ENCODE measurements at regions not wholly inside any gene's neighbourhood (a gene's known extent, or its start where the extent isn't known, plus 50 kb on each side); places are given as distances from the start of the nearest gene placed in this dataset.
"Not testable (repeated sequence)": the region's sequence is repeated elsewhere in the genome, so short reads cannot be mapped to it uniquely, and the experiment has no call there.

DNA sequence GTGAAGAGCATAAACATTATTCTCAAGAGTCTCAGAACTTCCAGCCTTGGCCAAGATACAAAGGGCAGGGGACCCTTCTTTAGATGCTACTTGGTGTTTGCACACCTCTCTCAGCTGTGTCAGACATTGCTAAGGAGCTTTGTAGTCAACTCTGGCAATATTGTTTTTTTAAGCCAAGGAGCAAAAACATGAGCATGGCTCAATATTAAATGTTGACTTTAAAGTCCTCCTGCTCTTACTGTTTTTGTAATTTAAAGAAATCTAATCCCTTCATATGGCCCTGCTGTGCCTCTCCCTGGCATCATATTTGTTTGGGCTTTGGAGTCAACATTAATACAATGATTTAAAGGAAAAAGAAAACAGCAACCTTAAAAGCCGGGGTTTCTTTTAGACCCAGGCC, 67.9 kb upstream of the TMEM170B start:
- DNase-seq = no peak
- Histone ChIP-seq H3K4me2 (ENCODE audit: low read length) (no peak overlapping the region), H2AFZ (ENCODE audit: insufficient read depth, low read length, poor library complexity) (no peak overlapping the region), H3K23ac (ENCODE audit: low read length) (no peak overlapping the region), H3K9ac (ENCODE audit: low read length) (no peak overlapping the region), H2BK12ac (ENCODE audit: low read length) (no peak overlapping the region), H3K4ac (ENCODE audit: low read depth, low read length) (no peak overlapping the region), H2BK120ac (ENCODE audit: insufficient read depth, low read length, poor library complexity) (no peak overlapping the region), H3K79me1 (ENCODE audit: low read length) (no peaks in the 10 kb centered on the region), H3K4me3 (ENCODE audit: low read depth, low read length) (no peak overlapping the region), H4K12ac (ENCODE audit: low read depth, low read length) (no peak overlapping the region), H3K79me2 (ENCODE audit: control insufficient read depth, insufficient read depth, low read length, poor library complexity) (no peaks in the 10 kb centered on the region), H3K27me3 (ENCODE audit: insufficient read depth, low read length) (no peaks in the 10 kb centered on the region), H4K8ac (ENCODE audit: low read depth, low read length) (no peak overlapping the region), H3K18ac (ENCODE audit: low read length) (no peak overlapping the region), H2BK5ac (ENCODE audit: low read depth, low read length, poor library complexity) (no peak overlapping the region), H2AK5ac (ENCODE audit: low read length) (no peak overlapping the region), H3K14ac (ENCODE audit: low read length) (no peak overlapping the region), H3K9me3 (ENCODE audit: insufficient read depth, low read depth, low read length) (no peaks in the 10 kb centered on the region), H4K91ac (ENCODE audit: low read depth, low read length) (no peak overlapping the region), H3K27ac (ENCODE audit: low read depth, low read length) (no peak overlapping the region), H3K4me1 (ENCODE audit: control insufficient read depth in 1 of 2, insufficient read depth in 2 of 2, low read length in 2 of 2) (peaks cover 2 to 6% of the 10 kb centered on the region in 2 experiments), H3K36me3 (ENCODE audit: control insufficient read depth in 1 of 2, insufficient read depth in 2 of 2, low read length in 2 of 2) (no peaks in the 10 kb centered on the region)
- WGBS (ENCODE audit: extremely low coverage, insufficient coverage, insufficient read length) = no CpG with 5 or more reads among the region's 1 CpG

DNA sequence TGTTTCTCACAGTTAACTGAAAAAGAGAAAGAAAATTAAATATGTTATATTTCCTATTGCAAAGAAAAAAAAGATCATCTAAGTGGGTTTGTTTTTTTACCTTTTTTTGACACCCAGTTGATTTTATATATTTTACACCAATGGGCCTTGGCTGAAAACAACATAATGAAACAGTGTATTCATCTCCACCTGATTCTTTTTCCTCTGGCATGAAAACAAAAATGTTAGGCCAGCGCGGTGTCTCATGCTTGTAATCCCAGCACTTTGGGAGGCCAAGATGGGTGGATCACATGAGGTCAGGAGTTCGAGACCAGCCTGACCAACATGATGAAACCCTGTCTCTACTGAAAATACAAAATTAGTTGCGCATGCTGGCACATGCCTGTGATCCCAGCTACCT, 69.3 kb upstream of the TMEM170B start:
- H2BK12ac ChIP-seq (ENCODE audit: low read length); H4K8ac ChIP-seq (ENCODE audit: low read depth, low read length); H2AFZ ChIP-seq (ENCODE audit: insufficient read depth, low read length, poor library complexity); H3K36me3 ChIP-seq (ENCODE audit: control insufficient read depth in 1 of 2, insufficient read depth in 2 of 2, low read length in 2 of 2); H2BK120ac ChIP-seq (ENCODE audit: insufficient read depth, low read length, poor library complexity); H3K4me3 ChIP-seq (ENCODE audit: low read depth, low read length); H3K79me1 ChIP-seq (ENCODE audit: low read length); H2AK5ac ChIP-seq (ENCODE audit: low read length); H3K4me2 ChIP-seq (ENCODE audit: low read length); H3K23ac ChIP-seq (ENCODE audit: low read length); H3K4me1 ChIP-seq (ENCODE audit: control insufficient read depth in 1 of 2, insufficient read depth in 2 of 2, low read length in 2 of 2); H4K91ac ChIP-seq (ENCODE audit: low read depth, low read length); DNase-seq; H3K14ac ChIP-seq (ENCODE audit: low read length); H3K9me3 ChIP-seq (ENCODE audit: insufficient read depth, low read depth, low read length); H4K12ac ChIP-seq (ENCODE audit: low read depth, low read length); H2BK5ac ChIP-seq (ENCODE audit: low read depth, low read length, poor library complexity); H3K79me2 ChIP-seq (ENCODE audit: control insufficient read depth, insufficient read depth, low read length, poor library complexity); H3K27ac ChIP-seq (ENCODE audit: low read depth, low read length); H3K18ac ChIP-seq (ENCODE audit: low read length); H3K27me3 ChIP-seq (ENCODE audit: insufficient read depth, low read length); H3K9ac ChIP-seq (ENCODE audit: low read length); H3K4ac ChIP-seq (ENCODE audit: low read depth, low read length): not testable (repeated sequence)
- WGBS (ENCODE audit: extremely low coverage, insufficient coverage, insufficient read length) = no CpG with 5 or more reads among the region's 4 CpGs

DNA sequence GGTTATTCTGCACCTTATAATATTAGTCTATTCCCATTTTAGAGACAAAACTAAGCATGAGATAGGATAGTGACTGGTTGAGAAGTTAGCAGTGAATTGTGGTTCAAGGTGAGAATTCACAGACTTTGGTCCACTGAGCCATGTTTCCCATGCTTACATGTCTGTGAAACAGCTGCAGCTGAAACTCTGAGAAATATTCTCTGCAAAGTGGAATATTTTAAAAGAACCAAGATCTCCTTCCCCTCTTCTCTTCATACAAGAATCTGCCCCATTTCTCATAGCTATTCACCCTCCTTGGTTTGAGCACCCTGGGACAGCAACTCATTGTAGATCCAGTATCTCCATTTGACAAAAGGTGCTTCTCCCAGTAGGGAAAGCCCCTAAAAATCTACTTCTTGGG, 70.2 kb upstream of the TMEM170B start:
- Histone ChIP-seq H4K12ac (ENCODE audit: low read depth, low read length) (no peak overlapping the region), H3K36me3 (ENCODE audit: control insufficient read depth in 1 of 2, insufficient read depth in 2 of 2, low read length in 2 of 2) (no peaks in the 10 kb centered on the region), H3K27me3 (ENCODE audit: insufficient read depth, low read length) (no peaks in the 10 kb centered on the region), H2BK5ac (ENCODE audit: low read depth, low read length, poor library complexity) (no peak overlapping the region), H3K79me2 (ENCODE audit: control insufficient read depth, insufficient read depth, low read length, poor library complexity) (no peaks in the 10 kb centered on the region), H3K14ac (ENCODE audit: low read length) (no peak overlapping the region), H3K4ac (ENCODE audit: low read depth, low read length) (no peak overlapping the region), H2BK12ac (ENCODE audit: low read length) (no peak overlapping the region), H3K9ac (ENCODE audit: low read length) (no peak overlapping the region), H4K91ac (ENCODE audit: low read depth, low read length) (no peak overlapping the region), H3K4me3 (ENCODE audit: low read depth, low read length) (no peak overlapping the region), H3K23ac (ENCODE audit: low read length) (no peak overlapping the region), H3K18ac (ENCODE audit: low read length) (no peak overlapping the region), H2BK120ac (ENCODE audit: insufficient read depth, low read length, poor library complexity) (no peak overlapping the region), H3K79me1 (ENCODE audit: low read length) (no peaks in the 10 kb centered on the region), H3K9me3 (ENCODE audit: insufficient read depth, low read depth, low read length) (no peaks in the 10 kb centered on the region), H2AFZ (ENCODE audit: insufficient read depth, low read length, poor library complexity) (no peak overlapping the region), H2AK5ac (ENCODE audit: low read length) (no peak overlapping the region), H4K8ac (ENCODE audit: low read depth, low read length) (no peak overlapping the region), H3K4me2 (ENCODE audit: low read length) (no peak overlapping the region), H3K4me1 (ENCODE audit: control insufficient read depth in 1 of 2, insufficient read depth in 2 of 2, low read length in 2 of 2) (no peaks in the 10 kb centered on the region), H3K27ac (ENCODE audit: low read depth, low read length) (no peak overlapping the region)
- DNase-seq = no peak

DNA sequence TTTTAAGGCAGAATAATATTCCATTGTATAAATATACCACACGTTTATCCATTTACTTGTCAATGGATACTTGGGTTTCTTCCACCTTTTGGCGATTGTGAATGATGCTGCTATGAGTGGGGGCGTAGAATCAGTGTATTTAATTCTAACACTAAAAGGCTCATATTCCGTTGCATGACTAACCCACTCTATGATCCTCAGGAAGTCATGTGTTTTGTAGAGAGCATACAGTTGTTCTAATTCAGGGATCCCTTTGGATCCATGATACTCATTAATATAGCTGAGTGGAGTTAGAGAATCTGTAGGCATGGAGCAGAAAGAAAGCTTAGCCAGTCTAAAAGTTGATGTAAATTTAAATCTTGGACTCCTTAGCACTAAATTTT, 74.2 kb upstream of the TMEM170B start:
- H3K4me2 ChIP-seq (ENCODE audit: low read length) = no peak overlapping the region
- no peak overlapping the region for H4K12ac ChIP-seq (ENCODE audit: low read depth, low read length)

More for the DNA sequence above, 74.2 kb upstream of the TMEM170B start:
- Histone ChIP-seq H3K27ac (ENCODE audit: low read depth, low read length) (no peak overlapping the region), H3K14ac (ENCODE audit: low read length) (no peak overlapping the region), H3K9me3 (ENCODE audit: insufficient read depth, low read depth, low read length) (no peaks in the 10 kb centered on the region), H3K36me3 (ENCODE audit: control insufficient read depth in 1 of 2, insufficient read depth in 2 of 2, low read length in 2 of 2) (no peaks in the 10 kb centered on the region), H3K23ac (ENCODE audit: low read length) (no peak overlapping the region), H2AFZ (ENCODE audit: insufficient read depth, low read length, poor library complexity) (no peak overlapping the region), H4K8ac (ENCODE audit: low read depth, low read length) (no peak overlapping the region), H3K79me2 (ENCODE audit: control insufficient read depth, insufficient read depth, low read length, poor library complexity) (no peaks in the 10 kb centered on the region), H2BK5ac (ENCODE audit: low read depth, low read length, poor library complexity) (no peak overlapping the region), H3K4ac (ENCODE audit: low read depth, low read length) (no peak overlapping the region), H4K91ac (ENCODE audit: low read depth, low read length) (no peak overlapping the region), H3K18ac (ENCODE audit: low read length) (no peak overlapping the region), H3K27me3 (ENCODE audit: insufficient read depth, low read length) (no peaks in the 10 kb centered on the region), H2BK120ac (ENCODE audit: insufficient read depth, low read length, poor library complexity) (no peak overlapping the region), H3K9ac (ENCODE audit: low read length) (no peak overlapping the region), H3K79me1 (ENCODE audit: low read length) (no peaks in the 10 kb centered on the region), H3K4me3 (ENCODE audit: low read depth, low read length) (no peak overlapping the region), H3K4me1 (ENCODE audit: control insufficient read depth in 1 of 2, insufficient read depth in 2 of 2, low read length in 2 of 2) (peaks cover 0 to 2% of the 10 kb centered on the region in 2 experiments), H2BK12ac (ENCODE audit: low read length) (no peak overlapping the region), H2AK5ac (ENCODE audit: low read length) (no peak overlapping the region)
- no CpG with 5 or more reads among the region's 4 CpGs for WGBS (ENCODE audit: extremely low coverage, insufficient coverage, insufficient read length)
- no peak for DNase-seq
